ENCODE measurements at regions not wholly inside any gene's neighbourhood (a gene's known extent, or its start where the extent isn't known, plus 50 kb on each side); places are given as distances from the start of the nearest gene placed in this dataset.

- TF ChIP-seq CTCF (IDR thresholded peaks at IDR 0.05 in 4 of 5, conservative IDR thresholded peaks at IDR 0.05 in 1 of 5) (no peak), POLR2A (IDR thresholded peaks at IDR 0.05) (no peak)
Measured at GRCh38 chr7:65809259-65809981, 63.5 kb upstream of the VKORC1L1 start.
